Pancreas (tissue), 10 donors: ENCODE measurements at regions not wholly inside any gene's neighbourhood (a gene's known extent, or its start where the extent isn't known, plus 50 kb on each side); places are given as distances from the start of the nearest gene placed in this dataset.

Experiments used
- ATAC-seq, 4 donors: fragments of 200-7000 bp; cut with Tn5 transposase; one replicate each; pipeline versions ENCODE4 v1.8.0 to v1.9.1; 2020; ENCODE audit warnings: mild to moderate bottlenecking in 4 of 4, moderate library complexity in 4 of 4
- DNase-seq, 6 donors: peaks; one replicate each; pipeline ENCODE4 v3.0.0-alpha.2; 2020
- FAIRE-seq: peaks from 2 replicates; lab custom pipeline; 2012; peaks lifted over from hg19 to GRCh38; lab: Jason Lieb, UNC
- H3K27ac ChIP-seq, 4 donors: fragments of 200-600 bp; sonication (generic); 1 replicate in 3 of 4; 2 replicates in 1 of 4; pipeline versions ENCODE4 v1.5.0 to v1.8.0; 2020
- H3K27me3 ChIP-seq, 4 donors: fragments of 200-600 bp; one replicate each; pipeline ENCODE4 v1.8.0; 2021
- H3K36me3 ChIP-seq, 3 donors: fragments of 200-600 bp; sonication (generic) in 1 of 3; one replicate each; pipeline versions ENCODE4 v1.5.0 to v1.8.0; 2020 to 2021
- H3K4me1 ChIP-seq, 3 donors: fragments of 200-600 bp; one replicate each; pipeline ENCODE4 v1.8.0; 2021
- H3K4me3 ChIP-seq, 4 donors: fragments of 200-600 bp; sonication (generic) in 2 of 4; one replicate each; pipeline versions ENCODE4 v1.5.0 to v1.8.0; 2020 to 2021
- H3K9me3 ChIP-seq, 4 donors: fragments of 200-600 bp; one replicate each; pipeline ENCODE4 v1.8.0; 2021
- CTCF ChIP-seq, 4 donors: fragments of 200-600 bp; sonication (generic) in 3 of 4; IDR thresholded peaks; one replicate each; pipeline versions ENCODE4 v1.5.0 to v1.8.0; 2021; ENCODE audit warnings: antibody characterized with exemption in 4 of 4
- WGBS, 2 donors: extraction: QIAGEN DNeasy Blood & Tissue Kit; methylation state at CpG; one replicate each; pipeline ENCODE4 v1.1.7; 2013; 5-methylcytosine and 5-hydroxymethylcytosine counted together
- intact Hi-C, 3 donors: fragments of 100-400 bp; cut with DNase I; formaldehyde crosslinking; loops; one replicate each; pipeline versions ENCODE4 v1.11.1 to v1.14.2; 2022
- donor health status: healthy with polysubstance abuse.
- donor health status: DM: no; HTN: no; CAD: no; lungs with moderate emphysema.
- donor health status: DM: no; HTN: no; CAD: no.
- donor health status: control.
- donor health status: control.
- donor health status: Bipolar disorder and iron deficiency.
- donor health status: DM: yes; HTN: yes; CAD: no.
- donor health status: DM: no; HTN: no; CAD: no.
- donor health status: DM: no; HTN: no; CAD: no.
- donor health status: DM: yes; HTN: yes; CAD: no.

GRCh38 chr6:95364016-95364604 is 213.2 kb upstream of the MANEA start:
- no peaks in the 10 kb centered on the region for H3K36me3 ChIP-seq
- H3K27ac ChIP-seq = no peak overlapping the region
- no peak for DNase-seq
- no peak overlapping the region for H3K4me3 ChIP-seq
- H3K27me3 ChIP-seq = no peaks in the 10 kb centered on the region
- no peak for FAIRE-seq
- 33 to 37% methylated on average over 4 of the region's 4 CpGs for WGBS, 2 donors
- no peaks in the 10 kb centered on the region for H3K9me3 ChIP-seq
- intact Hi-C loops = no loop called here
- peak in 1 of 4 donors; percentile 57 for ATAC-seq
- peak in 1 of 4 donors; percentile 15 for TF ChIP-seq CTCF (IDR thresholded peaks at IDR 0.05)
- no peaks in the 10 kb centered on the region for H3K4me1 ChIP-seq

GRCh38 chr6:95365454-95365853 is 211.9 kb upstream of the MANEA start:
- intact Hi-C loops = no loop called here
- no peak overlapping the region for H3K4me3 ChIP-seq
- no peaks in the 10 kb centered on the region for H3K9me3 ChIP-seq
- H3K27me3 ChIP-seq = no peaks in the 10 kb centered on the region
- DNase-seq (no peak), ATAC-seq (no peak), FAIRE-seq (no peak)
- TF ChIP-seq CTCF (IDR thresholded peaks at IDR 0.05) = no peak
- H3K4me1 ChIP-seq = no peaks in the 10 kb centered on the region
- 74 to 88% methylated on average over 2 of the region's 2 CpGs for WGBS, 2 donors
- no peaks in the 10 kb centered on the region for H3K36me3 ChIP-seq
- no peak overlapping the region for H3K27ac ChIP-seq

GRCh38 chr6:95366414-95366813 is 210.9 kb upstream of the MANEA start:
- Histone ChIP-seq H3K27ac (no peak overlapping the region), H3K27me3 (no peaks in the 10 kb centered on the region), H3K4me3 (no peak overlapping the region), H3K36me3 (no peaks in the 10 kb centered on the region), H3K9me3 (no peaks in the 10 kb centered on the region), H3K4me1 (no peaks in the 10 kb centered on the region)
- intact Hi-C loops = no loop called here
- ATAC-seq (no peak), DNase-seq (no peak), FAIRE-seq (no peak)
- WGBS, 2 donors = 48 to 59% methylated on average over 4 of the region's 4 CpGs
- no peak for TF ChIP-seq CTCF (IDR thresholded peaks at IDR 0.05)

- peak in 1 of 6 donors; percentile 29 for DNase-seq
- no peaks in the 10 kb centered on the region for H3K27me3 ChIP-seq
- no peaks in the 10 kb centered on the region for H3K36me3 ChIP-seq
- no peak for TF ChIP-seq CTCF (IDR thresholded peaks at IDR 0.05)
- WGBS, 2 donors = 88 to 90% methylated on average over 2 of the region's 2 CpGs
- H3K4me1 ChIP-seq = no peaks in the 10 kb centered on the region
- intact Hi-C loops = no loop called here
- no peak overlapping the region for H3K4me3 ChIP-seq
- ATAC-seq = no peak
- H3K27ac ChIP-seq = no peak overlapping the region
- no peaks in the 10 kb centered on the region for H3K9me3 ChIP-seq
- FAIRE-seq = no peak
These were observed 193.5 kb upstream of the MANEA start for GRCh38 chr6:95383878-95384277.

GRCh38 chr6:95384988-95385387 is 192.3 kb upstream of the MANEA start:
- no peak for TF ChIP-seq CTCF (IDR thresholded peaks at IDR 0.05)
- FAIRE-seq (no peak), DNase-seq (peak in 1 of 6 donors; percentile 23), ATAC-seq (no peak)
- no peaks in the 10 kb centered on the region for H3K36me3 ChIP-seq
- H3K27me3 ChIP-seq = no peaks in the 10 kb centered on the region
- no peak overlapping the region for H3K27ac ChIP-seq
- H3K9me3 ChIP-seq = no peaks in the 10 kb centered on the region
- intact Hi-C loops = no loop called here
- no peaks in the 10 kb centered on the region for H3K4me1 ChIP-seq
- WGBS, 2 donors = 90 to 91% methylated on average over 7 of the region's 7 CpGs
- H3K4me3 ChIP-seq = no peak overlapping the region
